H9 (cell line): ENCODE measurements at regions not wholly inside any gene's neighbourhood (a gene's known extent, or its start where the extent isn't known, plus 50 kb on each side); places are given as distances from the start of the nearest gene placed in this dataset.

Experiments used
- DNase-seq: peaks from one replicate; pipeline ENCODE4 v3.0.0-alpha.2; 2017
- H2AFZ ChIP-seq: one replicate; pipeline ENCODE4 v1.6.1; 2013; ENCODE audit warnings: mild to moderate bottlenecking, low read length, control low read depth, moderate library complexity
- H2AK5ac ChIP-seq: 2 replicates; pipeline ENCODE4 v1.6.1; 2013; ENCODE audit warnings: low read length, control low read depth, mixed read lengths; ENCODE audit not compliant: insufficient read length
- H2BK120ac ChIP-seq: one replicate; pipeline ENCODE4 v1.6.1; 2013; ENCODE audit warnings: low read depth, mild to moderate bottlenecking, low read length, control low read depth, inconsistent platforms; ENCODE audit not compliant: poor library complexity, severe bottlenecking
- H2BK12ac ChIP-seq: 2 replicates; pipeline ENCODE4 v1.6.1; 2013; ENCODE audit warnings: low read length, control low read depth, mixed read lengths, low read depth; ENCODE audit not compliant: insufficient read length
- H2BK15ac ChIP-seq: 2 replicates; pipeline ENCODE4 v1.6.1; 2013; ENCODE audit warnings: low read depth, low read length, control low read depth
- H2BK20ac ChIP-seq: one replicate; pipeline ENCODE4 v1.6.1; 2013; ENCODE audit warnings: low read depth, mild to moderate bottlenecking, low read length, control low read depth, inconsistent platforms; ENCODE audit not compliant: poor library complexity, severe bottlenecking
- H2BK5ac ChIP-seq: 2 replicates; pipeline ENCODE4 v1.6.1; 2013; ENCODE audit warnings: low read length, control low read depth, mixed read lengths; ENCODE audit not compliant: insufficient read length
- H3K14ac ChIP-seq: 2 replicates; pipeline ENCODE4 v1.6.1; 2013; ENCODE audit warnings: low read length, control low read depth; ENCODE audit not compliant: insufficient read depth
- H3K18ac ChIP-seq: 2 replicates; pipeline ENCODE4 v1.6.1; 2013; ENCODE audit warnings: low read depth, mild to moderate bottlenecking, mixed read lengths, low read length, control low read depth; ENCODE audit not compliant: insufficient read length
- H3K23ac ChIP-seq: 2 replicates; pipeline ENCODE4 v1.6.1; 2013; ENCODE audit warnings: low read length, control low read depth, mixed read lengths, low read depth; ENCODE audit not compliant: insufficient read length
- H3K23me2 ChIP-seq: 2 replicates; pipeline ENCODE4 v1.6.1; 2013; ENCODE audit warnings: low read depth, mild to moderate bottlenecking, mixed read lengths, low read length, control low read depth; ENCODE audit not compliant: insufficient read length, poor library complexity, severe bottlenecking
- H3K27ac ChIP-seq: 2 replicates; pipeline ENCODE4 v1.5.1; 2013; ENCODE audit warnings: low read length, control low read depth, mixed read lengths, low read depth; ENCODE audit not compliant: insufficient read length
- H3K27me3 ChIP-seq: 2 replicates; pipeline ENCODE4 v1.6.1; 2013; ENCODE audit warnings: low read length, control low read depth, inconsistent platforms; ENCODE audit not compliant: insufficient read depth
- H3K4ac ChIP-seq: 2 replicates; pipeline ENCODE4 v1.6.1; 2013; ENCODE audit warnings: low read depth, mild to moderate bottlenecking, control low read depth, inconsistent platforms, low read length, moderate library complexity
- H3K4me1 ChIP-seq: 2 replicates; pipeline ENCODE4 v1.6.1; 2013; ENCODE audit warnings: low read length, control low read depth, inconsistent platforms; ENCODE audit not compliant: insufficient read depth
- H3K4me2 ChIP-seq: 2 replicates; pipeline ENCODE4 v1.6.1; 2013; ENCODE audit warnings: low read length, control low read depth, mixed read lengths; ENCODE audit not compliant: insufficient read length, insufficient read depth
- H3K56ac ChIP-seq: 2 replicates; pipeline ENCODE4 v1.6.1; 2013; ENCODE audit warnings: low read depth, mild to moderate bottlenecking, mixed read lengths, low read length, control low read depth; ENCODE audit not compliant: insufficient read length
- H3K79me1 ChIP-seq: 2 replicates; pipeline ENCODE4 v1.6.1; 2013; ENCODE audit warnings: low read depth, mild to moderate bottlenecking, moderate library complexity, low read length, control low read depth, inconsistent platforms; ENCODE audit not compliant: insufficient read depth, poor library complexity, severe bottlenecking
- H3K79me2 ChIP-seq: 2 replicates; pipeline ENCODE4 v1.6.1; 2013; ENCODE audit warnings: low read length, control low read depth, inconsistent platforms; ENCODE audit not compliant: insufficient read depth
- H3K9ac ChIP-seq: 2 replicates; pipeline ENCODE4 v1.6.1; 2013; ENCODE audit warnings: low read length, control low read depth, mixed read lengths; ENCODE audit not compliant: insufficient read length; ENCODE audit errors: extremely low read depth
- H3K9me3 ChIP-seq: one replicate; pipeline ENCODE4 v1.6.1; 2013; ENCODE audit warnings: low read depth, low read length, inconsistent platforms; ENCODE audit not compliant: control insufficient read depth
- H3T11ph ChIP-seq: one replicate; pipeline ENCODE4 v1.6.1; 2013; ENCODE audit warnings: mild to moderate bottlenecking, low read length, control low read depth, inconsistent platforms
- H4K20me1 ChIP-seq: one replicate; pipeline ENCODE4 v1.6.1; 2013; ENCODE audit not compliant: control insufficient read depth, insufficient read length, insufficient read depth
- H4K5ac ChIP-seq: 2 replicates; pipeline ENCODE4 v1.6.1; 2013; ENCODE audit warnings: low read depth, mild to moderate bottlenecking, mixed read lengths, low read length, control low read depth; ENCODE audit not compliant: insufficient read length
- H4K8ac ChIP-seq: replicated peaks from 2 replicates; pipeline ENCODE4 v1.6.1; 2013; ENCODE audit warnings: low read length, control low read depth, mixed read lengths, low read depth; ENCODE audit not compliant: insufficient read length
- H4K91ac ChIP-seq: 2 replicates; pipeline ENCODE4 v1.6.1; 2013; ENCODE audit warnings: low read depth, mild to moderate bottlenecking, moderate library complexity, mixed read lengths, low read length, control low read depth; ENCODE audit not compliant: insufficient read length
- H3K27ac Mint-ChIP-seq, 3 experiments: 2 replicates in 2 of 3; 3 replicates in 1 of 3; pipeline ENCODE4 v1.8.0; 2020 to 2021; ENCODE audit warnings: mixed read lengths in 3 of 3, mild to moderate bottlenecking in 1 of 3, moderate library complexity in 1 of 3
- H3K27me3 Mint-ChIP-seq: 2 replicates; pipeline ENCODE4 v1.8.0; 2021; ENCODE audit warnings: low read depth, mild to moderate bottlenecking, moderate library complexity, mixed read lengths
- H3K36me3 Mint-ChIP-seq, 3 experiments: 2 replicates in 2 of 3; 3 replicates in 1 of 3; pipeline ENCODE4 v1.8.0; 2020 to 2021; ENCODE audit warnings: low read depth in 3 of 3, mixed read lengths in 3 of 3; ENCODE audit not compliant: insufficient read depth in 1 of 3
- H3K4me1 Mint-ChIP-seq, 2 experiments: 2 replicates each; pipeline ENCODE4 v1.8.0; 2020; ENCODE audit warnings: mixed read lengths in 2 of 2
- H3K4me3 Mint-ChIP-seq, 2 experiments: 2 replicates in 1 of 2; 3 replicates in 1 of 2; pipeline ENCODE4 v1.8.0; 2020 to 2021; ENCODE audit warnings: mild to moderate bottlenecking in 2 of 2, mixed read lengths in 2 of 2, moderate library complexity in 1 of 2
- H3K9me3 Mint-ChIP-seq, 2 experiments: 2 replicates in 1 of 2; 3 replicates in 1 of 2; pipeline ENCODE4 v1.8.0; 2020; ENCODE audit warnings: mild to moderate bottlenecking in 2 of 2, mixed read lengths in 2 of 2, moderate library complexity in 1 of 2
- WGBS: extraction: QIAGEN DNeasy Blood & Tissue Kit; methylation state at CpG from one replicate; pipeline ENCODE4 v1.1.7; 2013; ENCODE audit warnings: missing lambda C conversion rate, low lambda C conversion rate, mixed read lengths; ENCODE audit not compliant: insufficient read length; ENCODE audit errors: extremely low coverage; 5-methylcytosine and 5-hydroxymethylcytosine counted together
- TF ChIP-seq, protein P1 (sequence below): fragments of 200-600 bp; sonication (generic); conservative IDR thresholded peaks from 3 replicates; pipeline ENCODE4 v1.8.0; 2021; ENCODE audit warnings: antibody characterized with exemption, mild to moderate bottlenecking

DNA sequence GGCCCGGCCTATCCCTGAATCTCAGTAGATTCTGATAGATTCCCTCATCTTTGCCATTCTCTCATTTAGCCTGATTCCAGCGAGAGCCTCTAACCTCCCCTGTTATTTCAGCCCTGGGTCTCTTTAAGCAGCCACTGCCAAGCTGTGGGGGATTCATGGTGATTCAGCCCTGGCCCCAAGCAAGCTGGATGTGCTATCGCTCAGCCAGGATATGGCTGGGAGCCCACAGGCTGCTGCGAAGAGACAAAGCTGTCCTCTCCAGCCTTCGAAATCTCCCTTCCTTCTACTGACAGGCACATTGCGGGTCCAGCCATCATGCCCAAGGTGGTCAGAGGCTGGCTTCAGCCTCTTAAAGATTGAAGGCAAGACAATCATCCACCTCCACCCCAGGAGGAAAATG, 394.1 kb downstream of the SOX9 start:
- H3K79me1 ChIP-seq: no peaks in the 10 kb centered on the region
- H3K27ac Mint-ChIP-seq: no peak overlapping the region; a peak in 1 of 7 replicates
- TF ChIP-seq, protein P1, sequence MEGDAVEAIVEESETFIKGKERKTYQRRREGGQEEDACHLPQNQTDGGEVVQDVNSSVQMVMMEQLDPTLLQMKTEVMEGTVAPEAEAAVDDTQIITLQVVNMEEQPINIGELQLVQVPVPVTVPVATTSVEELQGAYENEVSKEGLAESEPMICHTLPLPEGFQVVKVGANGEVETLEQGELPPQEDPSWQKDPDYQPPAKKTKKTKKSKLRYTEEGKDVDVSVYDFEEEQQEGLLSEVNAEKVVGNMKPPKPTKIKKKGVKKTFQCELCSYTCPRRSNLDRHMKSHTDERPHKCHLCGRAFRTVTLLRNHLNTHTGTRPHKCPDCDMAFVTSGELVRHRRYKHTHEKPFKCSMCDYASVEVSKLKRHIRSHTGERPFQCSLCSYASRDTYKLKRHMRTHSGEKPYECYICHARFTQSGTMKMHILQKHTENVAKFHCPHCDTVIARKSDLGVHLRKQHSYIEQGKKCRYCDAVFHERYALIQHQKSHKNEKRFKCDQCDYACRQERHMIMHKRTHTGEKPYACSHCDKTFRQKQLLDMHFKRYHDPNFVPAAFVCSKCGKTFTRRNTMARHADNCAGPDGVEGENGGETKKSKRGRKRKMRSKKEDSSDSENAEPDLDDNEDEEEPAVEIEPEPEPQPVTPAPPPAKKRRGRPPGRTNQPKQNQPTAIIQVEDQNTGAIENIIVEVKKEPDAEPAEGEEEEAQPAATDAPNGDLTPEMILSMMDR: no peak
- no peak overlapping the region for H3K56ac ChIP-seq
- DNase-seq: no peak
- peaks cover 45 to 81% of the 10 kb centered on the region in 2 experiments for H3K4me1 Mint-ChIP-seq
- H3K23me2 ChIP-seq: no peaks in the 10 kb centered on the region
- H2BK12ac ChIP-seq: no peak overlapping the region
- H2BK120ac ChIP-seq: no peak overlapping the region
- no peak overlapping the region for H3K23ac ChIP-seq
- no peak overlapping the region for H3K4me2 ChIP-seq
- no peak overlapping the region for H3K27ac ChIP-seq
- H3K9ac ChIP-seq: no peak overlapping the region
- no peaks in the 10 kb centered on the region for H3K9me3 Mint-ChIP-seq
- no peak overlapping the region for H3K18ac ChIP-seq
- H2BK15ac ChIP-seq: no peak overlapping the region
- peaks cover 3% of the 10 kb centered on the region; the same call in 1 of the 2 replicates for H3K4me1 ChIP-seq
- no peak overlapping the region for H3T11ph ChIP-seq
- H3K79me2 ChIP-seq: no peaks in the 10 kb centered on the region
- H3K4me3 Mint-ChIP-seq: no peak overlapping the region
- H2AK5ac ChIP-seq: no peak overlapping the region
- no peaks in the 10 kb centered on the region for H3K27me3 ChIP-seq
- H2BK5ac ChIP-seq: no peak overlapping the region
- WGBS: no CpG with 5 or more reads among the region's 6 CpGs
- H4K20me1 ChIP-seq: no peaks in the 10 kb centered on the region
- H4K91ac ChIP-seq: no peak overlapping the region
- no peaks in the 10 kb centered on the region for H3K36me3 Mint-ChIP-seq
- no peak overlapping the region for H4K5ac ChIP-seq
- no peak overlapping the region for H4K8ac ChIP-seq
- no peak overlapping the region for H3K14ac ChIP-seq
- no peak overlapping the region for H3K4ac ChIP-seq
- H2AFZ ChIP-seq: no peak overlapping the region
- no peak overlapping the region for H2BK20ac ChIP-seq
- H3K27me3 Mint-ChIP-seq: no peaks in the 10 kb centered on the region; the same call in 1 of the 2 replicates
- H3K9me3 ChIP-seq: no peaks in the 10 kb centered on the region
